Ishikawa (cell line): ENCODE measurements at regions not wholly inside any gene's neighbourhood (a gene's known extent, or its start where the extent isn't known, plus 50 kb on each side); places are given as distances from the start of the nearest gene placed in this dataset.

Experiments
- CREB1 ChIP-seq: IDR thresholded peaks from 2 replicates; pipeline ENCODE4 v1.6.1; 2012; ENCODE audit warnings: low read depth
- EP300 ChIP-seq: IDR thresholded peaks from 2 replicates; pipeline ENCODE4 v1.6.1; 2012; ENCODE audit warnings: borderline replicate concordance
- MAX ChIP-seq: IDR thresholded peaks from 2 replicates; pipeline ENCODE4 v1.6.1; 2012
- RAD21 ChIP-seq: IDR thresholded peaks from 2 replicates; pipeline ENCODE4 v1.6.1; 2012; ENCODE audit warnings: low read depth
- TAF1 ChIP-seq: IDR thresholded peaks from 2 replicates; pipeline ENCODE4 v1.6.1; 2012; ENCODE audit warnings: low read depth, mild to moderate bottlenecking
- TCF12 ChIP-seq: IDR thresholded peaks from 2 replicates; pipeline ENCODE4 v1.6.1; 2012; ENCODE audit warnings: low read depth
- USF1 ChIP-seq: IDR thresholded peaks from 2 replicates; pipeline ENCODE4 v1.6.1; 2012
- YY1 ChIP-seq: IDR thresholded peaks from 2 replicates; pipeline ENCODE4 v1.6.1; 2012; ENCODE audit warnings: low read depth
- TF ChIP-seq, protein P1 (sequence below): IDR thresholded peaks from 2 replicates; pipeline ENCODE4 v1.6.1; 2012; ENCODE audit warnings: low read depth, mild to moderate bottlenecking

GRCh38 chr2:12314127-12314760, 402.5 kb upstream of the TRIB2 start:
- TF ChIP-seq MAX (no peak), TCF12 (no peak), RAD21 (no peak), EP300 (no peak), CREB1 (no peak), TAF1 (no peak), USF1 (no peak), YY1 (no peak)
- TF ChIP-seq, protein P1, sequence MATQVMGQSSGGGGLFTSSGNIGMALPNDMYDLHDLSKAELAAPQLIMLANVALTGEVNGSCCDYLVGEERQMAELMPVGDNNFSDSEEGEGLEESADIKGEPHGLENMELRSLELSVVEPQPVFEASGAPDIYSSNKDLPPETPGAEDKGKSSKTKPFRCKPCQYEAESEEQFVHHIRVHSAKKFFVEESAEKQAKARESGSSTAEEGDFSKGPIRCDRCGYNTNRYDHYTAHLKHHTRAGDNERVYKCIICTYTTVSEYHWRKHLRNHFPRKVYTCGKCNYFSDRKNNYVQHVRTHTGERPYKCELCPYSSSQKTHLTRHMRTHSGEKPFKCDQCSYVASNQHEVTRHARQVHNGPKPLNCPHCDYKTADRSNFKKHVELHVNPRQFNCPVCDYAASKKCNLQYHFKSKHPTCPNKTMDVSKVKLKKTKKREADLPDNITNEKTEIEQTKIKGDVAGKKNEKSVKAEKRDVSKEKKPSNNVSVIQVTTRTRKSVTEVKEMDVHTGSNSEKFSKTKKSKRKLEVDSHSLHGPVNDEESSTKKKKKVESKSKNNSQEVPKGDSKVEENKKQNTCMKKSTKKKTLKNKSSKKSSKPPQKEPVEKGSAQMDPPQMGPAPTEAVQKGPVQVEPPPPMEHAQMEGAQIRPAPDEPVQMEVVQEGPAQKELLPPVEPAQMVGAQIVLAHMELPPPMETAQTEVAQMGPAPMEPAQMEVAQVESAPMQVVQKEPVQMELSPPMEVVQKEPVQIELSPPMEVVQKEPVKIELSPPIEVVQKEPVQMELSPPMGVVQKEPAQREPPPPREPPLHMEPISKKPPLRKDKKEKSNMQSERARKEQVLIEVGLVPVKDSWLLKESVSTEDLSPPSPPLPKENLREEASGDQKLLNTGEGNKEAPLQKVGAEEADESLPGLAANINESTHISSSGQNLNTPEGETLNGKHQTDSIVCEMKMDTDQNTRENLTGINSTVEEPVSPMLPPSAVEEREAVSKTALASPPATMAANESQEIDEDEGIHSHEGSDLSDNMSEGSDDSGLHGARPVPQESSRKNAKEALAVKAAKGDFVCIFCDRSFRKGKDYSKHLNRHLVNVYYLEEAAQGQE = no peak
